IMR-90 (cell line): ENCODE measurements at regions not wholly inside any gene's neighbourhood (a gene's known extent, or its start where the extent isn't known, plus 50 kb on each side); places are given as distances from the start of the nearest gene placed in this dataset.

ENCODE experiments used
- ATAC-seq: fragments of 200-7000 bp; cut with Tn5 transposase; 2 replicates; pipeline ENCODE4 v1.9.1; 2020; ENCODE audit warnings: low read depth, mild to moderate bottlenecking, moderate library complexity
- BruUV-seq: library from RNA; stranded (reverse); fragments of 400-500 nt; replicated peaks from 2 replicates; lab custom pipeline; 2021; lab: Mats Ljungman, UMichigan
- CTCF ChIA-PET: fragments of 300-600 bp; formaldehyde crosslinking; extraction: SDS; loops from one replicate; lab custom pipeline; 2021; ENCODE audit warnings: antibody characterized with exemption; lab: Yijun Ruan, JAX
- POLR2A ChIA-PET: fragments of 300-600 bp; sonication (Branson Sonifier 250); formaldehyde crosslinking; loops from one replicate; lab custom pipeline; 2022; ENCODE audit warnings: antibody characterized with exemption; ENCODE audit not compliant: unreplicated experiment; lab: Charles Lee
- DNase-seq: peaks from one replicate; pipeline ENCODE4 v3.0.0; 2013
- H2AFZ ChIP-seq: replicated peaks from 2 replicates; pipeline ENCODE3; 2013; ENCODE audit warnings: low read length, mild to moderate bottlenecking; ENCODE audit not compliant: poor library complexity
- H2AK5ac ChIP-seq: 2 replicates; pipeline ENCODE4 v1.6.1; 2013; ENCODE audit warnings: low read depth, low read length, inconsistent platforms
- H2AK9ac ChIP-seq: replicated peaks from 2 replicates; pipeline ENCODE3; 2013; ENCODE audit warnings: mild to moderate bottlenecking, low read depth, low read length, moderate library complexity; ENCODE audit not compliant: poor library complexity
- H2BK120ac ChIP-seq: 2 replicates; pipeline ENCODE4 v1.6.1; 2013; ENCODE audit warnings: low read depth, low read length, inconsistent platforms
- H2BK15ac ChIP-seq: 3 replicates; pipeline ENCODE4 v1.6.1; 2013; ENCODE audit warnings: low read depth, low read length, inconsistent platforms
- H2BK20ac ChIP-seq: 2 replicates; pipeline ENCODE4 v1.6.1; 2013; ENCODE audit warnings: low read depth, mild to moderate bottlenecking, inconsistent platforms, low read length, moderate library complexity
- H2BK5ac ChIP-seq: 2 replicates; pipeline ENCODE4 v1.6.1; 2013; ENCODE audit warnings: mild to moderate bottlenecking, low read depth, low read length, inconsistent platforms; ENCODE audit not compliant: poor library complexity, severe bottlenecking
- H3K14ac ChIP-seq: replicated peaks from 2 replicates; pipeline ENCODE4 v1.6.1; 2013; ENCODE audit warnings: low read depth, low read length, inconsistent platforms
- H3K18ac ChIP-seq: 2 replicates; pipeline ENCODE4 v1.6.1; 2013; ENCODE audit warnings: low read depth, low read length, control low read depth
- H3K23ac ChIP-seq: 2 replicates; pipeline ENCODE4 v1.6.1; 2013; ENCODE audit warnings: low read depth, low read length, inconsistent platforms
- H3K27ac ChIP-seq: 2 replicates; pipeline ENCODE4 v1.5.1; 2013; ENCODE audit warnings: mild to moderate bottlenecking, control low read depth, low read length; ENCODE audit not compliant: insufficient read depth
- H3K27me3 ChIP-seq: 2 replicates; pipeline ENCODE4 v1.6.1; 2013; ENCODE audit warnings: low read length; ENCODE audit not compliant: control insufficient read depth, insufficient read depth
- H3K36me3 ChIP-seq: 2 replicates; pipeline ENCODE4 v1.6.1; 2013; ENCODE audit warnings: low read length, mixed read lengths; ENCODE audit not compliant: control insufficient read depth, insufficient read depth
- H3K4ac ChIP-seq: 2 replicates; pipeline ENCODE4 v1.6.1; 2013; ENCODE audit warnings: low read depth, low read length, inconsistent platforms
- H3K4me1 ChIP-seq: 2 replicates; pipeline ENCODE4 v1.6.1; 2013; ENCODE audit warnings: low read length, mixed read lengths; ENCODE audit not compliant: control insufficient read depth, insufficient read depth
- H3K4me2 ChIP-seq: 2 replicates; pipeline ENCODE4 v1.6.1; 2013; ENCODE audit warnings: low read depth, mild to moderate bottlenecking, control low read depth, low read length, moderate library complexity
- H3K4me3 ChIP-seq: 2 replicates; pipeline ENCODE4 v1.5.1; 2013; ENCODE audit warnings: low read depth, mild to moderate bottlenecking, control low read depth, low read length, moderate library complexity; ENCODE audit not compliant: insufficient read depth
- H3K56ac ChIP-seq: 2 replicates; pipeline ENCODE4 v1.6.1; 2013; ENCODE audit warnings: low read length, inconsistent platforms; ENCODE audit not compliant: insufficient read depth; ENCODE audit errors: extremely low read depth
- H3K79me1 ChIP-seq, 2 experiments: 2 replicates each; pipeline ENCODE4 v1.6.1; 2013; ENCODE audit warnings: low read length in 2 of 2, inconsistent platforms in 1 of 2, low read depth in 1 of 2
- H3K9ac ChIP-seq: 2 replicates; pipeline ENCODE4 v1.6.1; 2013; ENCODE audit warnings: low read depth, low read length, control low read depth
- H3K9me1 ChIP-seq: 2 replicates; pipeline ENCODE4 v1.6.1; 2013; ENCODE audit warnings: low read length, inconsistent platforms; ENCODE audit not compliant: insufficient read depth
- H3K9me3 ChIP-seq: 2 replicates; pipeline ENCODE4 v1.6.1; 2013; ENCODE audit warnings: low read length; ENCODE audit not compliant: control insufficient read depth, insufficient read depth
- H4K20me1 ChIP-seq: 2 replicates; pipeline ENCODE4 v1.6.1; 2013; ENCODE audit warnings: low read length, inconsistent platforms; ENCODE audit not compliant: insufficient read depth
- H4K5ac ChIP-seq: 2 replicates; pipeline ENCODE4 v1.6.1; 2013; ENCODE audit warnings: mild to moderate bottlenecking, low read depth, low read length, control low read depth
- H4K8ac ChIP-seq, 2 experiments: 2 replicates each; pipeline ENCODE4 v1.6.1; 2013; ENCODE audit warnings: low read depth in 2 of 2, low read length in 2 of 2, control low read depth in 1 of 2, inconsistent platforms in 1 of 2
- H4K91ac ChIP-seq: 2 replicates; pipeline ENCODE4 v1.6.1; 2013; ENCODE audit warnings: low read depth, low read length, inconsistent platforms; ENCODE audit not compliant: insufficient read depth
- MXI1 ChIP-seq: IDR thresholded peaks from 2 replicates; pipeline ENCODE4 v1.6.1; 2012; ENCODE audit warnings: low read depth, mild to moderate bottlenecking, low read length, moderate library complexity, borderline replicate concordance
- USF2 ChIP-seq: fragments of 150-350 bp; IDR thresholded peaks from 2 replicates; pipeline ENCODE4 v1.6.1; 2017; ENCODE audit warnings: mild to moderate bottlenecking, antibody characterized with exemption, low read length, low read depth
- WGBS, 2 experiments: methylation state at CpG; one replicate each; pipeline versions ENCODE4 v1.1.5 to v1.1.7; 2013; ENCODE audit warnings: missing lambda C conversion rate in 2 of 2; ENCODE audit not compliant: insufficient read length in 1 of 2; ENCODE audit errors: extremely low coverage in 2 of 2; 5-methylcytosine and 5-hydroxymethylcytosine counted together
- dilution Hi-C: fragments of 300-500 bp; cut with HindIII; formaldehyde crosslinking; loops from one replicate; pipeline ENCODE4 v1.14.3; 2018; ENCODE audit warnings: low sequenced_read_pairs; ENCODE audit not compliant: unreplicated experiment
- in situ Hi-C: fragments of 300-500 bp; cut with MboI; formaldehyde crosslinking; loops from 3 replicates; pipeline ENCODE4 v1.14.3; 2019; ENCODE audit warnings: low sequenced_read_pairs, inconsistent platforms, mixed read lengths
- intact Hi-C: fragments of 100-400 bp; cut with micrococcal nuclease; formaldehyde crosslinking; loops from 2 replicates; pipeline ENCODE4 v1.10.0; 2022

GRCh38 chr11:115684135-115684534 is 179.9 kb upstream of the CADM1 start:
- Histone ChIP-seq H2AFZ (no peak overlapping the region), H3K9me3 (no peaks in the 10 kb centered on the region), H3K4ac (no peak overlapping the region), H4K20me1 (no peaks in the 10 kb centered on the region), H4K5ac (no peak overlapping the region), H3K36me3 (no peaks in the 10 kb centered on the region), H3K9me1 (no peaks in the 10 kb centered on the region), H2BK5ac (no peak overlapping the region), H3K4me2 (no peak overlapping the region), H3K18ac (no peak overlapping the region), H3K23ac (no peak overlapping the region), H3K4me1 (no peaks in the 10 kb centered on the region), H3K14ac (no peak overlapping the region), H2BK20ac (no peak overlapping the region), H4K91ac (no peak overlapping the region), H3K27ac (no peak overlapping the region), H3K79me1 (no peaks in the 10 kb centered on the region), H3K4me3 (no peak overlapping the region), H2AK9ac (no peak overlapping the region), H2AK5ac (no peak overlapping the region), H3K27me3 (peaks cover 19% of the 10 kb centered on the region), H4K8ac (no peak overlapping the region), H3K56ac (no peak overlapping the region), H3K9ac (no peak overlapping the region), H2BK120ac (no peak overlapping the region), H2BK15ac (no peak overlapping the region)
- CTCF ChIA-PET = no interaction called here
- WGBS, 2 experiments = 83% methylated on average over 1 of the region's 2 CpGs; no CpG with 5 or more reads in 1 of the 2 experiments
- DNase-seq (no peak), ATAC-seq (no peak)
- TF ChIP-seq USF2 (no peak), MXI1 (no peak)
- POLR2A ChIA-PET = no interaction called here
- BruUV-seq = no TSS peak
- dilution Hi-C loops (no loop called here), in situ Hi-C loops (no loop called here), intact Hi-C loops (no loop called here)
